GM23338 (cell line): ENCODE measurements at regions not wholly inside any gene's neighbourhood (a gene's known extent, or its start where the extent isn't known, plus 50 kb on each side); places are given as distances from the start of the nearest gene placed in this dataset.

Experiments used
- CREB1 ChIP-seq: fragments of 250-450 bp; sonication (Bioruptor Pico); IDR thresholded peaks from 2 replicates; pipeline ENCODE4 v1.5.0; 2020; ENCODE audit warnings: low read depth, mild to moderate bottlenecking, moderate library complexity
- EZH2 ChIP-seq: fragments of 200-600 bp; sonication (generic); IDR thresholded peaks from one replicate; pipeline ENCODE4 v1.8.0; 2017; ENCODE audit warnings: antibody characterized with exemption, mild to moderate bottlenecking, low read depth; ENCODE audit not compliant: unreplicated experiment
- EZH2phosphoT487 ChIP-seq: fragments of 200-600 bp; sonication (generic); IDR thresholded peaks from one replicate; pipeline ENCODE4 v1.8.1; 2018; ENCODE audit warnings: antibody characterized with exemption; ENCODE audit not compliant: unreplicated experiment
- JUNB ChIP-seq: IDR thresholded peaks from one replicate; pipeline ENCODE4 v1.6.1; 2016; ENCODE audit warnings: antibody characterized with exemption; ENCODE audit not compliant: unreplicated experiment
- NANOG ChIP-seq: IDR thresholded peaks from 2 replicates; pipeline ENCODE4 v1.6.1; 2016; ENCODE audit warnings: antibody characterized with exemption, borderline replicate concordance
- POLR2AphosphoS5 ChIP-seq: IDR thresholded peaks from 2 replicates; pipeline ENCODE4 v1.6.1; 2016; ENCODE audit warnings: antibody characterized with exemption, low read depth
- TF ChIP-seq, protein P1 (sequence below), 2 experiments: fragments of 200-600 bp in 1 of 2; sonication (generic) in 1 of 2; conservative IDR thresholded peaks; 2 replicates each; pipeline versions ENCODE4 v1.5.1 to v1.6.1; 2016 to 2017; ENCODE audit warnings: antibody characterized with exemption in 2 of 2, low read depth in 2 of 2, mild to moderate bottlenecking in 2 of 2, moderate library complexity in 1 of 2
- TF ChIP-seq, protein P2 (sequence below): IDR thresholded peaks from one replicate; pipeline ENCODE4 v1.6.1; 2018; ENCODE audit warnings: antibody characterized with exemption; ENCODE audit not compliant: unreplicated experiment

DNA sequence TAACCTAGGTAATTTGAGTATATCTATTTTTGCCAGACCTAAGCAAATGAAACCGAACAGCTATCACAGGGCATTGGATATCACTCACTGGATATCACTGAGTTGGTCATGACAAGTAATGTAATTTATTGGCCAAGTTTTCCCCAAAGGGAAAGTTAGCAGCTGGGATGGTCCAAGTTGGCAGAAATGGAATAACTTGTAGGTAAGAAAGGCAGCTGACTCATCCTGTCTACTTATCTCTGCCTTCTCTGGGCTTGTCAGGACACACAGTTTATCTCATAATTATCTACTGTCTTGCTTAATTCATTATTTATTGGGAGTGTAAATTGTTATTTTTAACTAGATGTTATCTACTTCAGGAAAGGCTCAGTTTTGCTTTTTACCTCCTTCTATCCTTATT lies 502.0 kb upstream of the DPP6 start:
- TF ChIP-seq POLR2AphosphoS5 (no peak), EZH2 (no peak), EZH2phosphoT487 (no peak), JUNB (no peak), CREB1 (CRISPR knock-in tag) (no peak), NANOG (no peak)
- TF ChIP-seq, protein P1, sequence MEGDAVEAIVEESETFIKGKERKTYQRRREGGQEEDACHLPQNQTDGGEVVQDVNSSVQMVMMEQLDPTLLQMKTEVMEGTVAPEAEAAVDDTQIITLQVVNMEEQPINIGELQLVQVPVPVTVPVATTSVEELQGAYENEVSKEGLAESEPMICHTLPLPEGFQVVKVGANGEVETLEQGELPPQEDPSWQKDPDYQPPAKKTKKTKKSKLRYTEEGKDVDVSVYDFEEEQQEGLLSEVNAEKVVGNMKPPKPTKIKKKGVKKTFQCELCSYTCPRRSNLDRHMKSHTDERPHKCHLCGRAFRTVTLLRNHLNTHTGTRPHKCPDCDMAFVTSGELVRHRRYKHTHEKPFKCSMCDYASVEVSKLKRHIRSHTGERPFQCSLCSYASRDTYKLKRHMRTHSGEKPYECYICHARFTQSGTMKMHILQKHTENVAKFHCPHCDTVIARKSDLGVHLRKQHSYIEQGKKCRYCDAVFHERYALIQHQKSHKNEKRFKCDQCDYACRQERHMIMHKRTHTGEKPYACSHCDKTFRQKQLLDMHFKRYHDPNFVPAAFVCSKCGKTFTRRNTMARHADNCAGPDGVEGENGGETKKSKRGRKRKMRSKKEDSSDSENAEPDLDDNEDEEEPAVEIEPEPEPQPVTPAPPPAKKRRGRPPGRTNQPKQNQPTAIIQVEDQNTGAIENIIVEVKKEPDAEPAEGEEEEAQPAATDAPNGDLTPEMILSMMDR (conservative IDR thresholded peaks at IDR 0.05; ENCODE audit: low read depth in 2 of 2), result no peak
- TF ChIP-seq, protein P2, sequence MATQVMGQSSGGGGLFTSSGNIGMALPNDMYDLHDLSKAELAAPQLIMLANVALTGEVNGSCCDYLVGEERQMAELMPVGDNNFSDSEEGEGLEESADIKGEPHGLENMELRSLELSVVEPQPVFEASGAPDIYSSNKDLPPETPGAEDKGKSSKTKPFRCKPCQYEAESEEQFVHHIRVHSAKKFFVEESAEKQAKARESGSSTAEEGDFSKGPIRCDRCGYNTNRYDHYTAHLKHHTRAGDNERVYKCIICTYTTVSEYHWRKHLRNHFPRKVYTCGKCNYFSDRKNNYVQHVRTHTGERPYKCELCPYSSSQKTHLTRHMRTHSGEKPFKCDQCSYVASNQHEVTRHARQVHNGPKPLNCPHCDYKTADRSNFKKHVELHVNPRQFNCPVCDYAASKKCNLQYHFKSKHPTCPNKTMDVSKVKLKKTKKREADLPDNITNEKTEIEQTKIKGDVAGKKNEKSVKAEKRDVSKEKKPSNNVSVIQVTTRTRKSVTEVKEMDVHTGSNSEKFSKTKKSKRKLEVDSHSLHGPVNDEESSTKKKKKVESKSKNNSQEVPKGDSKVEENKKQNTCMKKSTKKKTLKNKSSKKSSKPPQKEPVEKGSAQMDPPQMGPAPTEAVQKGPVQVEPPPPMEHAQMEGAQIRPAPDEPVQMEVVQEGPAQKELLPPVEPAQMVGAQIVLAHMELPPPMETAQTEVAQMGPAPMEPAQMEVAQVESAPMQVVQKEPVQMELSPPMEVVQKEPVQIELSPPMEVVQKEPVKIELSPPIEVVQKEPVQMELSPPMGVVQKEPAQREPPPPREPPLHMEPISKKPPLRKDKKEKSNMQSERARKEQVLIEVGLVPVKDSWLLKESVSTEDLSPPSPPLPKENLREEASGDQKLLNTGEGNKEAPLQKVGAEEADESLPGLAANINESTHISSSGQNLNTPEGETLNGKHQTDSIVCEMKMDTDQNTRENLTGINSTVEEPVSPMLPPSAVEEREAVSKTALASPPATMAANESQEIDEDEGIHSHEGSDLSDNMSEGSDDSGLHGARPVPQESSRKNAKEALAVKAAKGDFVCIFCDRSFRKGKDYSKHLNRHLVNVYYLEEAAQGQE, result no peak
